ENCODE measurements at regions not wholly inside any gene's neighbourhood (a gene's known extent, or its start where the extent isn't known, plus 50 kb on each side); places are given as distances from the start of the nearest gene placed in this dataset.
A peak's percentile ranks its signal among the peaks of the same experiment; 100 is the strongest.

GRCh38 chr17:78305801-78306200 is 54.1 kb downstream of the SOCS3 start:
- ChIA-PET POLR2A (no interaction called here), CTCF (interaction anchor here (0.9 to 1.6 kb wide), 3 partner anchors 8 to 64 kb away, joined by 3 read pairs; no protein-coding TSS in a partner anchor)
- DNase-seq, result no peak
- Histone ChIP-seq H3K9me3 (ENCODE audit: low read length) (no peaks in the 10 kb centered on the region), H3K27ac (ENCODE audit: low read depth, low read length) (no peak overlapping the region), H3K36me3 (ENCODE audit: insufficient read depth, low read length) (no peaks in the 10 kb centered on the region), H3K4me3 (ENCODE audit: low read length) (no peak overlapping the region), H3K4me1 (ENCODE audit: insufficient read depth, low read length) (no peaks in the 10 kb centered on the region), H3K27me3 (ENCODE audit: insufficient read depth, low read length, poor library complexity, severe bottlenecking) (no peaks in the 10 kb centered on the region)
- no peaks in the 10 kb centered on the region for H3K27me3 Mint-ChIP-seq
- H3K4me1 Mint-ChIP-seq, result no peaks in the 10 kb centered on the region
- H3K36me3 Mint-ChIP-seq, result peaks cover 0 to 4% (median 2%) of the 10 kb centered on the region in 3 donors
- H3K27ac Mint-ChIP-seq, result no peak overlapping the region
- H3K4me3 Mint-ChIP-seq, result no peak overlapping the region
- peaks cover 0 to 7% (median 2%) of the 10 kb centered on the region in 5 donors for H3K9me3 Mint-ChIP-seq

- Mint-ChIP-seq H3K4me3 (no peak overlapping the region), H3K27ac (no peak overlapping the region), H3K27me3 (no peaks in the 10 kb centered on the region), H3K4me1 (no peaks in the 10 kb centered on the region), H3K36me3 (peaks cover 0 to 4% (median 2%) of the 10 kb centered on the region in 3 donors), H3K9me3 (peaks cover 0 to 7% (median 2%) of the 10 kb centered on the region in 5 donors)
- no peak overlapping the region for H3K27ac ChIP-seq (ENCODE audit: low read depth, low read length)
- no peaks in the 10 kb centered on the region for H3K27me3 ChIP-seq (ENCODE audit: insufficient read depth, low read length, poor library complexity, severe bottlenecking)
- no peaks in the 10 kb centered on the region for H3K36me3 ChIP-seq (ENCODE audit: insufficient read depth, low read length)
- ChIA-PET POLR2A (no interaction called here), CTCF (interaction anchor here (0.9 to 1.6 kb wide), 4 partner anchors 10 to 65 kb away, joined by 3 to 4 read pairs (median 3); no protein-coding TSS in a partner anchor)
- no peaks in the 10 kb centered on the region for H3K4me1 ChIP-seq (ENCODE audit: insufficient read depth, low read length)
- H3K4me3 ChIP-seq (ENCODE audit: low read length), result no peak overlapping the region
- DNase-seq, result no peak
- H3K9me3 ChIP-seq (ENCODE audit: low read length), result no peaks in the 10 kb centered on the region
Observed at GRCh38 chr17:78304549-78305037, 55.3 kb downstream of the SOCS3 start.

DNA sequence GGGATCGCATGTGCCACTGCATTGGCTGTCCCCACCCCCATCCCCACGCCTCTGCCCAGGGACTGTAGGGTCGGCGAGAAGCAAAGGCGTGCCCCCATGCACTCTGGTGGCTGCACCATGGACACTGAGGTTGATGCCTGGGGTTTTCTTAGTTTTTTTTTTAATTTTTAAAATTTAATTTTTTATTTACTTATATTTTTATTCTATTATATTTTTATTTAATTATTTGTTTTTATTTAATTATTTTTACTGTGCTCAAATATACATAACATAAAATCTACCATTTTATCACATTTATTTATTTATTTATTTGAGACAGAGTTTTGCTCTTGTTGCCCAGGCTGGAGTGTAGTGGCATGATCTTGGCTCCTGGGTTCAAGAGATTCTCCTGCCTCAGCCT is 57.4 kb downstream of the SOCS3 start:
- no peak overlapping the region for H3K4me3 Mint-ChIP-seq
- POLR2A ChIA-PET, result no interaction called here
- H3K36me3 Mint-ChIP-seq, result peaks cover 0 to 4% (median 2%) of the 10 kb centered on the region in 3 donors

DNA sequence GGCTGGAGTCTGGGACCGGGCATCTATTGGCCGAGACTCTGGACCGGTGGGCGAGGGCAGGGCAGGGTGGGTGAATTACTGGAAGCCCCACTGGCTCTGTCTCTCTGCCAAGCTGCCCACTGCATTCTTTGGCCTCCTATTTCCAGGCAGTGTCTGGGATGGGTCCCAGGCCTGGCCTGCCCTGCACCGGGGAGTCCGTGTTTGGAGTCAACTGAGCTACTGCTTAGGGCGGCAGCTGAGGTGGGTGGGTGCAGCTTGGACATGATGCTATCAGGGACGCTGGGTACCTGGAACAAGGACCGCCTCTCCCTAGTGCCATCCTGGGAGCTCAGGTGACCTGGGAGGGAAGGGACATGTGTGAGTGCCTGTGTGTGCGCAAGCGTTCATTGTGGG is 58.1 kb downstream of the SOCS3 start:
- POLR2A ChIA-PET, result no interaction called here
- H3K27ac Mint-ChIP-seq, result no peak overlapping the region

More for the DNA sequence above, 57.4 kb downstream of the SOCS3 start:
- Histone ChIP-seq H3K9me3 (ENCODE audit: low read length) (no peaks in the 10 kb centered on the region), H3K4me3 (ENCODE audit: low read length) (no peak overlapping the region), H3K27me3 (ENCODE audit: insufficient read depth, low read length, poor library complexity, severe bottlenecking) (no peaks in the 10 kb centered on the region), H3K4me1 (ENCODE audit: insufficient read depth, low read length) (no peaks in the 10 kb centered on the region), H3K27ac (ENCODE audit: low read depth, low read length) (no peak overlapping the region), H3K36me3 (ENCODE audit: insufficient read depth, low read length) (no peaks in the 10 kb centered on the region)
- H3K4me1 Mint-ChIP-seq, result no peaks in the 10 kb centered on the region
- H3K27me3 Mint-ChIP-seq, result no peaks in the 10 kb centered on the region
- CTCF ChIA-PET, result no interaction called here
- peaks cover 0 to 7% (median 2%) of the 10 kb centered on the region in 5 donors for H3K9me3 Mint-ChIP-seq
- H3K27ac Mint-ChIP-seq, result no peak overlapping the region
- no peak for DNase-seq

GRCh38 chr17:78300962-78301820 is 58.7 kb downstream of the SOCS3 start:
- POLR2A ChIA-PET, result no interaction called here
- Mint-ChIP-seq H3K9me3 (peaks cover 0 to under 1% (median 0%) of the 10 kb centered on the region in 5 donors), H3K27ac (peak overlapping the region in 1 of 8 donors; percentile 39)

More for the DNA sequence above, 58.1 kb downstream of the SOCS3 start:
- no peak overlapping the region for H3K4me3 Mint-ChIP-seq
- no peaks in the 10 kb centered on the region for H3K4me1 Mint-ChIP-seq
- Histone ChIP-seq H3K4me3 (ENCODE audit: low read length) (no peak overlapping the region), H3K36me3 (ENCODE audit: insufficient read depth, low read length) (no peaks in the 10 kb centered on the region), H3K27ac (ENCODE audit: low read depth, low read length) (no peak overlapping the region), H3K4me1 (ENCODE audit: insufficient read depth, low read length) (no peaks in the 10 kb centered on the region), H3K27me3 (ENCODE audit: insufficient read depth, low read length, poor library complexity, severe bottlenecking) (no peaks in the 10 kb centered on the region), H3K9me3 (ENCODE audit: low read length) (no peaks in the 10 kb centered on the region)
- H3K36me3 Mint-ChIP-seq, result peaks cover 0 to under 1% (median under 1%) of the 10 kb centered on the region in 3 donors
- CTCF ChIA-PET, result no interaction called here
- no peaks in the 10 kb centered on the region for H3K27me3 Mint-ChIP-seq
- DNase-seq, result no peak
- peaks cover 0 to 4% (median under 1%) of the 10 kb centered on the region in 5 donors for H3K9me3 Mint-ChIP-seq

DNA sequence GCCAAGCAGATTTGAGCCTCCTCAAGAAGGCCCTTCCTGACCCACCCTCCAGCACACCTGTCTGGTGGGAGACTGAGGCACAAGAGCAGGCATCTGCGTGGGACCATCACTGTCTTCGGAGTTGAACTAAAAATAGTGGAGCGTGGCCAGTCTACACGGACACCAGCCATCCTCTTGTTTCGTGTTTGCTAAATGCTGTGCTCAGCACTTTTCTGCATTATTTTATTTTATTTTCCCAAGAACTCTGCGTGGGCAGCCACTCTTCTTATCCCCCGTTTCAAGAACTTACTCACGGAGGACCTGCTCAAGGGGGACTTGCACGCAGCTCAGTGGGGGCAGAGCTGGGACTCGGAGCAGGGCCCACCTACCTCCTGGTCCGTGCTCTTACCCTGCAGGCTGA is 60.8 kb downstream of the SOCS3 start:
- H3K9me3 Mint-ChIP-seq, result no peaks in the 10 kb centered on the region
- POLR2A ChIA-PET, result no interaction called here

More at GRCh38 chr17:78300962-78301820, 58.7 kb downstream of the SOCS3 start:
- Mint-ChIP-seq H3K4me3 (no peak overlapping the region), H3K36me3 (no peaks in the 10 kb centered on the region), H3K4me1 (no peaks in the 10 kb centered on the region), H3K27me3 (no peaks in the 10 kb centered on the region)
- DNase-seq, result no peak
- CTCF ChIA-PET, result no interaction called here
- Histone ChIP-seq H3K9me3 (ENCODE audit: low read length) (no peaks in the 10 kb centered on the region), H3K36me3 (ENCODE audit: insufficient read depth, low read length) (no peaks in the 10 kb centered on the region), H3K27ac (ENCODE audit: low read depth, low read length) (peak overlapping the region; percentile 1), H3K4me1 (ENCODE audit: insufficient read depth, low read length) (no peaks in the 10 kb centered on the region), H3K4me3 (ENCODE audit: low read length) (no peak overlapping the region), H3K27me3 (ENCODE audit: insufficient read depth, low read length, poor library complexity, severe bottlenecking) (no peaks in the 10 kb centered on the region)

GRCh38 chr17:78294776-78295175 is 63.3 kb downstream of the TMEM235 start:
- Histone ChIP-seq H3K9me3 (ENCODE audit: low read length) (no peaks in the 10 kb centered on the region), H3K4me3 (ENCODE audit: low read length) (no peak overlapping the region), H3K27ac (ENCODE audit: low read depth, low read length) (no peak overlapping the region), H3K27me3 (ENCODE audit: insufficient read depth, low read length, poor library complexity, severe bottlenecking) (no peaks in the 10 kb centered on the region), H3K36me3 (ENCODE audit: insufficient read depth, low read length) (no peaks in the 10 kb centered on the region), H3K4me1 (ENCODE audit: insufficient read depth, low read length) (peaks cover 9% of the 10 kb centered on the region)
- POLR2A ChIA-PET, result no interaction called here
- no peaks in the 10 kb centered on the region for H3K4me1 Mint-ChIP-seq
- H3K9me3 Mint-ChIP-seq, result no peaks in the 10 kb centered on the region
- no peak overlapping the region for H3K27ac Mint-ChIP-seq
- H3K4me3 Mint-ChIP-seq, result no peak overlapping the region
- no peaks in the 10 kb centered on the region for H3K27me3 Mint-ChIP-seq
- DNase-seq, result no peak
- CTCF ChIA-PET, result interaction anchor here (1.0 kb wide), 1 partner anchor 127 kb away, joined by 4 read pairs; no protein-coding TSS in a partner anchor
- no peaks in the 10 kb centered on the region for H3K36me3 Mint-ChIP-seq

More for the DNA sequence above, 60.8 kb downstream of the SOCS3 start:
- H3K36me3 Mint-ChIP-seq, result no peaks in the 10 kb centered on the region
- CTCF ChIA-PET, result interaction anchor here (1.9 kb wide), 1 partner anchor 10 kb away, joined by 5 read pairs; no protein-coding TSS in a partner anchor
- DNase-seq, result no peak
- no peak overlapping the region for H3K27ac Mint-ChIP-seq
- H3K4me3 Mint-ChIP-seq, result no peak overlapping the region
- H3K9me3 ChIP-seq (ENCODE audit: low read length), result no peaks in the 10 kb centered on the region
- H3K27me3 ChIP-seq (ENCODE audit: insufficient read depth, low read length, poor library complexity, severe bottlenecking), result no peaks in the 10 kb centered on the region
- H3K36me3 ChIP-seq (ENCODE audit: insufficient read depth, low read length), result no peaks in the 10 kb centered on the region
- H3K4me3 ChIP-seq (ENCODE audit: low read length), result no peak overlapping the region
- H3K4me1 ChIP-seq (ENCODE audit: insufficient read depth, low read length), result no peaks in the 10 kb centered on the region
- H3K27ac ChIP-seq (ENCODE audit: low read depth, low read length), result no peak overlapping the region
- H3K27me3 Mint-ChIP-seq, result no peaks in the 10 kb centered on the region
- H3K4me1 Mint-ChIP-seq, result no peaks in the 10 kb centered on the region

DNA sequence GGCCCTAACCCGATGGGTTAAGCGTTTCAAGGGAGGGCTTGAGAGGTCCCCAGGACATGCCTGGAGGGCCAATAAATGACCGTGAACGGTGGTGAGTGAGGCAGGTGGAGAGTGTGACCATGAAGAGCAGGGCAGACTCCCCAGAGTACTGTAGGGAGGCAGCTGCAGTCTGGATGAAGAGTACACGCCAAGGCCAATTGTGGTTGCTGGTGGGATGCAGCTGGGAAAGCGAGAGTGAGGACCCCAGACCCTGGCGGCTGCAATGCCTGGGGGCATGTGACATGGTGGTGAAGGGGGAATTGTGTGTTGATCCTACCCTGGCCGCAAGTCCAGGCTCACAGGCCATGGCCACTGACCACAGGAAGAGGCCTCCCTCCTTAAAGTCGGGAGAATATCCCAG is 62.9 kb downstream of the TMEM235 start:
- no peaks in the 10 kb centered on the region for H3K9me3 ChIP-seq (ENCODE audit: low read length)
- H3K27ac Mint-ChIP-seq, result no peak overlapping the region
- CTCF ChIA-PET, result interaction anchor here (1.0 kb wide), 1 partner anchor 128 kb away, joined by 4 read pairs; no protein-coding TSS in a partner anchor

More for the DNA sequence above, 62.9 kb downstream of the TMEM235 start:
- no peaks in the 10 kb centered on the region for H3K36me3 Mint-ChIP-seq
- H3K27ac ChIP-seq (ENCODE audit: low read depth, low read length), result no peak overlapping the region
- POLR2A ChIA-PET, result no interaction called here
- H3K4me3 ChIP-seq (ENCODE audit: low read length), result no peak overlapping the region
- H3K36me3 ChIP-seq (ENCODE audit: insufficient read depth, low read length), result no peaks in the 10 kb centered on the region
- H3K4me1 ChIP-seq (ENCODE audit: insufficient read depth, low read length), result peaks cover 9% of the 10 kb centered on the region
- H3K4me3 Mint-ChIP-seq, result no peak overlapping the region
- no peaks in the 10 kb centered on the region for H3K27me3 Mint-ChIP-seq
- H3K27me3 ChIP-seq (ENCODE audit: insufficient read depth, low read length, poor library complexity, severe bottlenecking), result no peaks in the 10 kb centered on the region
- no peaks in the 10 kb centered on the region for H3K4me1 Mint-ChIP-seq
- H3K9me3 Mint-ChIP-seq, result no peaks in the 10 kb centered on the region
- DNase-seq, result no peak
